K562 (cell line): ENCODE measurements at regions not wholly inside any gene's neighbourhood (a gene's known extent, or its start where the extent isn't known, plus 50 kb on each side); places are given as distances from the start of the nearest gene placed in this dataset.

Experiments
- ATAC-seq: fragments of 200-7000 bp; cut with Tn5 transposase; 3 replicates; pipeline ENCODE4 v1.9.1; 2020; ENCODE audit warnings: moderate library complexity
- BruUV-seq: library from RNA; stranded (reverse); fragments of 400-500 nt; replicated peaks from 2 replicates; lab custom pipeline; 2021; lab: Mats Ljungman, UMichigan
- CTCF ChIA-PET: fragments of 300-600 bp; formaldehyde crosslinking; extraction: SDS; loops from one replicate; lab custom pipeline; 2021; ENCODE audit warnings: low intra/inter-chr PET ratio; lab: Yijun Ruan, JAX
- POLR2A ChIA-PET: fragments of 300-600, 350-650 bp; sonication (Branson Sonifier 250); formaldehyde crosslinking; extraction: SDS; loops from one replicate; lab custom pipeline; 2021; ENCODE audit warnings: antibody characterized with exemption, inconsistent platforms; lab: Yijun Ruan, JAX
- DNase-seq, 4 experiments: peaks; one replicate each; pipeline versions ENCODE4 v3.0.0 to v3.0.0-alpha.2; 2011 to 2018; ENCODE audit warnings: low spot score in 3 of 4, mixed read lengths in 3 of 4; ENCODE audit errors: extremely low read depth in 1 of 4
- FAIRE-seq: peaks from 2 replicates; lab custom pipeline; 2011; peaks lifted over from hg19 to GRCh38; lab: Jason Lieb, UNC
- H2AFZ ChIP-seq: 2 replicates; pipeline ENCODE4 v1.6.0; 2011; ENCODE audit warnings: low read depth, low read length, control low read depth, inconsistent platforms
- H3K27ac ChIP-seq: fragments of 200-600 bp; 3 replicates; pipeline ENCODE4 v1.8.0; 2011; ENCODE audit warnings: low read depth, mild to moderate bottlenecking, control low read depth, inconsistent platforms, low read length, moderate library complexity, mixed read lengths; ENCODE audit errors: extremely low read depth
- H3K27me3 ChIP-seq, 2 experiments: fragments of 300-600 bp in 1 of 2; 2 replicates in 1 of 2; 3 replicates in 1 of 2; pipeline versions ENCODE4 v1.6.0 to v1.8.0; 2011; ENCODE audit warnings: inconsistent platforms in 2 of 2, low read length in 2 of 2, mild to moderate bottlenecking in 1 of 2, mixed read lengths in 1 of 2, moderate library complexity in 1 of 2; ENCODE audit not compliant: control insufficient read depth in 2 of 2, insufficient read depth in 2 of 2
- H3K36me3 ChIP-seq: fragments of 300-600 bp; 3 replicates; pipeline ENCODE4 v1.8.0; 2011; ENCODE audit warnings: mild to moderate bottlenecking, low read length, inconsistent platforms; ENCODE audit not compliant: control insufficient read depth, insufficient read depth
- H3K4me1 ChIP-seq, 2 experiments: fragments of 200-600 bp in 1 of 2; replicated peaks in 1 of 2; 2 replicates in 1 of 2; 3 replicates in 1 of 2; pipeline versions ENCODE4 v1.5.1 to v1.8.0; 2011; ENCODE audit warnings: inconsistent platforms in 2 of 2, low read length in 2 of 2, mild to moderate bottlenecking in 1 of 2, mixed read lengths in 1 of 2, moderate library complexity in 1 of 2; ENCODE audit not compliant: control insufficient read depth in 2 of 2, insufficient read depth in 2 of 2
- H3K4me2 ChIP-seq: 2 replicates; pipeline ENCODE4 v1.6.1; 2011; ENCODE audit warnings: low read length, control low read depth, inconsistent platforms, mixed read lengths; ENCODE audit not compliant: insufficient read depth
- H3K4me3 ChIP-seq: fragments of 200-600 bp; sonication (generic), shearing (Covaris generic); 2 replicates; pipeline ENCODE4 v1.5.1; 2016; ENCODE audit warnings: control low read depth, inconsistent platforms
- H3K79me2 ChIP-seq: fragments of 200-600 bp; 3 replicates; pipeline ENCODE4 v1.8.0; 2011; ENCODE audit warnings: low read length, inconsistent platforms; ENCODE audit not compliant: control insufficient read depth, insufficient read depth
- H3K9ac ChIP-seq, 2 experiments: 2 replicates each; pipeline versions ENCODE4 v1.6.0 to v1.6.1; 2011; ENCODE audit warnings: low read depth in 2 of 2, low read length in 2 of 2, control low read depth in 1 of 2, inconsistent platforms in 1 of 2, mild to moderate bottlenecking in 1 of 2, mixed read lengths in 1 of 2; ENCODE audit not compliant: insufficient read depth in 1 of 2
- H3K9me1 ChIP-seq: one replicate; pipeline ENCODE4 v1.6.0; 2011; ENCODE audit warnings: inconsistent platforms, mild to moderate bottlenecking, low read length, moderate library complexity; ENCODE audit not compliant: control insufficient read depth, insufficient read depth
- H3K9me3 ChIP-seq: replicated peaks from 2 replicates; pipeline ENCODE4 v1.5.1; 2011; ENCODE audit warnings: low read depth, low read length, inconsistent platforms; ENCODE audit not compliant: control insufficient read depth, insufficient read depth
- H4K20me1 ChIP-seq: replicated peaks from 2 replicates; pipeline ENCODE4 v1.6.1; 2011; ENCODE audit warnings: low read length, inconsistent platforms, mixed read lengths; ENCODE audit not compliant: control insufficient read depth, insufficient read depth
- GATAD2A ChIP-seq: fragments of 450-650 bp; IDR thresholded peaks from 2 replicates; pipeline ENCODE4 v1.6.1; 2017
- HOXB6 ChIP-seq: fragments of 250-450 bp; sonication (Bioruptor Pico); IDR thresholded peaks from 2 replicates; pipeline ENCODE4 v1.5.1; 2022; ENCODE audit warnings: mild to moderate bottlenecking, borderline replicate concordance
- MAFF ChIP-seq: IDR thresholded peaks from 2 replicates; pipeline ENCODE4 v1.6.1; 2012; ENCODE audit warnings: low read length, improper control_type of control experiment
- MCM5 ChIP-seq: fragments of 450-650 bp; IDR thresholded peaks from 2 replicates; pipeline ENCODE4 v1.6.1; 2016; ENCODE audit warnings: low read depth
- MCM7 ChIP-seq, 2 experiments: fragments of 450-650 bp; IDR thresholded peaks; 2 replicates each; pipeline ENCODE4 v1.6.1; 2016 to 2018
- MTA3 ChIP-seq: fragments of 450-650 bp; formaldehyde crosslinking; IDR thresholded peaks from 2 replicates; pipeline ENCODE4 v1.6.1; 2017; ENCODE audit warnings: mild to moderate bottlenecking, borderline replicate concordance
- RCOR1 ChIP-seq, 2 experiments: IDR thresholded peaks; 2 replicates each; pipeline ENCODE4 v1.6.1; 2012; ENCODE audit warnings: low read depth in 2 of 2, low read length in 2 of 2, borderline replicate concordance in 1 of 2, improper control_type of control experiment in 1 of 2
- RFX1 ChIP-seq: fragments of 450-650 bp; IDR thresholded peaks from 2 replicates; pipeline ENCODE4 v1.6.1; 2016; ENCODE audit warnings: mild to moderate bottlenecking, moderate library complexity
- SOX6 ChIP-seq: fragments of 450-650 bp; IDR thresholded peaks from 2 replicates; pipeline ENCODE4 v1.6.1; 2014; ENCODE audit warnings: mild to moderate bottlenecking
- TFAM ChIP-seq: fragments of 250-450 bp; sonication (Bioruptor Pico); conservative IDR thresholded peaks from 2 replicates; pipeline ENCODE4 v1.5.0; 2021; ENCODE audit warnings: mild to moderate bottlenecking, moderate library complexity
- TOE1 ChIP-seq, 2 experiments: fragments of 450-650 bp in 1 of 2; sonication (generic) in 1 of 2; formaldehyde crosslinking in 1 of 2; IDR thresholded peaks; 2 replicates each; pipeline versions ENCODE4 v1.7.1 to v1.8.0; 2016 to 2022; ENCODE audit warnings: borderline replicate concordance in 2 of 2, mild to moderate bottlenecking in 2 of 2, antibody characterized with exemption in 1 of 2, inconsistent platforms in 1 of 2, low read depth in 1 of 2, missing genetic modification reagents in 1 of 2, moderate library complexity in 1 of 2
- ZNF133 ChIP-seq: fragments of 250-450 bp; sonication (Bioruptor Pico); IDR thresholded peaks from 2 replicates; pipeline ENCODE4 v1.4.0; 2020; ENCODE audit warnings: mild to moderate bottlenecking
- ZNF3 ChIP-seq: fragments of 250-450 bp; sonication (Bioruptor Pico); IDR thresholded peaks from 2 replicates; pipeline ENCODE4 v1.5.0; 2021; ENCODE audit warnings: mild to moderate bottlenecking, moderate library complexity
- ZNF324 ChIP-seq: fragments of 250-450 bp; sonication (Bioruptor Pico); IDR thresholded peaks from 2 replicates; pipeline ENCODE4 v1.4.0; 2020; ENCODE audit warnings: mild to moderate bottlenecking
- WGBS: fragments of 100-300 bp; shearing (Covaris generic); methylation state at CpG from one replicate; pipeline ENCODE4 v1.1.6; 2016; ENCODE audit warnings: low coverage, mixed read lengths; ENCODE audit not compliant: insufficient coverage; ENCODE audit errors: missing lambda C conversion rate; 5-methylcytosine and 5-hydroxymethylcytosine counted together
- in situ Hi-C: fragments of 300-500 bp; cut with MboI; formaldehyde crosslinking; loops from 4 replicates; pipeline ENCODE4 v1.15.0; 2018; ENCODE audit warnings: inconsistent platforms, mixed read lengths
- intact Hi-C: fragments of 100-400 bp; cut with micrococcal nuclease; formaldehyde crosslinking; loops from 2 replicates; pipeline ENCODE4 v1.14.2; 2022
- TF ChIP-seq, protein P1 (sequence below): fragments of 200-400 bp; formaldehyde crosslinking; IDR thresholded peaks from 2 replicates; pipeline ENCODE4 v1.6.1; 2017; ENCODE audit warnings: mild to moderate bottlenecking, low read depth, low read length, moderate library complexity

- in situ Hi-C loops, result no loop called here
- Histone ChIP-seq H3K4me3 (no peak overlapping the region), H3K4me1 (no peaks in the 10 kb centered on the region), H3K9me3 (no peaks in the 10 kb centered on the region), H2AFZ (no peak overlapping the region), H3K36me3 (no peaks in the 10 kb centered on the region), H4K20me1 (no peaks in the 10 kb centered on the region), H3K27me3 (no peaks in the 10 kb centered on the region), H3K9ac (no peak overlapping the region), H3K79me2 (no peaks in the 10 kb centered on the region), H3K27ac (no peak overlapping the region), H3K9me1 (no peaks in the 10 kb centered on the region), H3K4me2 (no peak overlapping the region)
- intact Hi-C loops, result no loop called here
- CTCF ChIA-PET, result no interaction called here
- ATAC-seq, result no peak
- BruUV-seq, result no TSS peak
- TF ChIP-seq TFAM (no peak), ZNF324 (CRISPR knock-in tag) (no peak), MCM5 (no peak), MAFF (no peak), ZNF133 (CRISPR knock-in tag) (no peak), GATAD2A (no peak), HOXB6 (CRISPR knock-in tag) (no peak), RCOR1 (IDR thresholded peaks at IDR 0.05; ENCODE audit: borderline replicate concordance in 1 of 2, low read depth in 2 of 2, low read length in 2 of 2) (no peak), RFX1 (no peak), MCM7 (IDR thresholded peaks at IDR 0.05) (no peak), SOX6 (no peak), TOE1 (IDR thresholded peaks at IDR 0.05; ENCODE audit: borderline replicate concordance) (no peak), TOE1 (CRISPR knock-in tag; IDR thresholded peaks at IDR 0.05; ENCODE audit: borderline replicate concordance, low read depth) (no peak), ZNF3 (CRISPR knock-in tag) (no peak), MTA3 (no peak)
- TF ChIP-seq, protein P1, sequence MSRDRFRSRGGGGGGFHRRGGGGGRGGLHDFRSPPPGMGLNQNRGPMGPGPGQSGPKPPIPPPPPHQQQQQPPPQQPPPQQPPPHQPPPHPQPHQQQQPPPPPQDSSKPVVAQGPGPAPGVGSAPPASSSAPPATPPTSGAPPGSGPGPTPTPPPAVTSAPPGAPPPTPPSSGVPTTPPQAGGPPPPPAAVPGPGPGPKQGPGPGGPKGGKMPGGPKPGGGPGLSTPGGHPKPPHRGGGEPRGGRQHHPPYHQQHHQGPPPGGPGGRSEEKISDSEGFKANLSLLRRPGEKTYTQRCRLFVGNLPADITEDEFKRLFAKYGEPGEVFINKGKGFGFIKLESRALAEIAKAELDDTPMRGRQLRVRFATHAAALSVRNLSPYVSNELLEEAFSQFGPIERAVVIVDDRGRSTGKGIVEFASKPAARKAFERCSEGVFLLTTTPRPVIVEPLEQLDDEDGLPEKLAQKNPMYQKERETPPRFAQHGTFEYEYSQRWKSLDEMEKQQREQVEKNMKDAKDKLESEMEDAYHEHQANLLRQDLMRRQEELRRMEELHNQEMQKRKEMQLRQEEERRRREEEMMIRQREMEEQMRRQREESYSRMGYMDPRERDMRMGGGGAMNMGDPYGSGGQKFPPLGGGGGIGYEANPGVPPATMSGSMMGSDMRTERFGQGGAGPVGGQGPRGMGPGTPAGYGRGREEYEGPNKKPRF, result no peak
- FAIRE-seq, result no peak
- WGBS, result 11% methylated on average over 3 of the region's 3 CpGs
- DNase-seq, result no peak
- POLR2A ChIA-PET, result no interaction called here
Observed at GRCh38 chr12:88328090-88328489, 186.0 kb downstream of the TMTC3 start.
